ENCODE measurements at regions not wholly inside any gene's neighbourhood (a gene's known extent, or its start where the extent isn't known, plus 50 kb on each side); places are given as distances from the start of the nearest gene placed in this dataset.

DNA sequence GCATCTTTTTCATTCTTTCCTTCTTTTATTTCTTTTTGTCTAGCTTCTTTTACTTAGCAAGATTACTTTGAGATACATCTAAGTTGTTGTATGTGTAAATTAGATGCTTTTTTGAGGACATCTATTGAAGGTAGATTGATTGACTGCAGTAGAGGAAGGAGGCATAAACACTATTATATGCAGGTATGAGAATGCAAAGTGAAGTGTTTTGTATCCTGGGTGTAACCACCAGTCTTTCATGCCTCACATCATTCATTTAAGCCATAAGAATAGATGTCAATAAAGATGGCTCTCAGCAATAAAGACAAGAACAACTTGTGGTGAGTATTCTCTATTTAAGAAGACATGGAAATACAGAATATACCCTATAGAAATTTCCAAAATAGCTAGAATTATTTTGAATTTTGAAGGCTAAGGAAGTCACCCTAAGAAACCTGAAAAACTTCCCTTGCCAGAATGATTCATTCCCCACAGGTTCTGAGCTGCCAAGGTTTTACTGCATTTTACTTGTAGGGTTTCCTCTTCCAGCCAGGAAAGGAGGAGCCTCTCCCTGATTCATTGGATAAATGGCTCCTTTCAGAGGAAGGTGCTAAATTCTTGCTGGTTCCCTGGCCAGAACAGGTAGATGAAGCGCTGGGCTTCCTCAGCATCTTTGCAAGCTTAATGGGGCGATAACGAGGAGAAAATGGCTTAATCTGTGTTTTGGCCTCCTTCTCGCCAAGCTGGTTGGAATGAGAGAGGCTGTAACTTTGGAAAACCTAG, 279.8 kb upstream of the SLC14A2 start:
- no peak for TF ChIP-seq CTCF (IDR thresholded peaks at IDR 0.05)
- TF ChIP-seq POLR2A (IDR thresholded peaks at IDR 0.05), result no peak

Data from right lobe of liver (tissue), 4 donors.